HG03439 (cell line): ENCODE measurements at regions not wholly inside any gene's neighbourhood (a gene's known extent, or its start where the extent isn't known, plus 50 kb on each side); places are given as distances from the start of the nearest gene placed in this dataset.
"Not testable (repeated sequence)": the region's sequence is repeated elsewhere in the genome, so short reads cannot be mapped to it uniquely, and the experiment has no call there.

Experiments
- ATAC-seq: cut with Tn5 transposase; IDR thresholded peaks from one replicate; pipeline ENCODE4 v1.9.1; 2021; ENCODE audit warnings: mild to moderate bottlenecking, moderate library complexity; ENCODE audit not compliant: unreplicated experiment

- ATAC-seq, result no peak
Observed at GRCh38 chr13:105907319-105908019, 628.0 kb downstream of the EFNB2 start.

DNA sequence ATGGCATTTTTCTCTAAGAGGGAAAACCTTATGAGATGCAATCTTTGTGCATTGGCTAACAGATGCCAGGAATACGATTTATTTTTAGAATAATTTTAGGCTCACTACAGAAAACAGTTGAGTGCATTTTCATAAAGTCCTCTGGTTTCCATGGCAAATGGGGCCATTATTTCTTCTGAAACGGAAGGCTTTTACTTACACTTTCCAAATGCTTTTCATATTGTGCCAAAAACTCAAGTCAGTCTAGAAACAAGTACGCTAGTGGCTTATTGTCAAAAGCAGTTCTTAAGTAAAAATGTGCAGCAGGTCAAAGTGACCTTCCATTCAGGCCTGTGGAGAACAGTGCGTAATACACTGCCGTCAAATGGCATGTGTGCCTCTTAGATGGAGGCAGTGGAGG is 628.7 kb downstream of the EFNB2 start:
- ATAC-seq, result no peak

GRCh38 chr13:105904034-105904742 is 631.3 kb downstream of the EFNB2 start:
- ATAC-seq, result no peak

GRCh38 chr13:105902396-105902795 is 633.1 kb downstream of the EFNB2 start:
- ATAC-seq, result no peak

GRCh38 chr13:105897575-105897974 is 637.9 kb downstream of the EFNB2 start:
- no peak for ATAC-seq

GRCh38 chr13:105894697-105895096 is 640.8 kb downstream of the EFNB2 start:
- no peak for ATAC-seq

DNA sequence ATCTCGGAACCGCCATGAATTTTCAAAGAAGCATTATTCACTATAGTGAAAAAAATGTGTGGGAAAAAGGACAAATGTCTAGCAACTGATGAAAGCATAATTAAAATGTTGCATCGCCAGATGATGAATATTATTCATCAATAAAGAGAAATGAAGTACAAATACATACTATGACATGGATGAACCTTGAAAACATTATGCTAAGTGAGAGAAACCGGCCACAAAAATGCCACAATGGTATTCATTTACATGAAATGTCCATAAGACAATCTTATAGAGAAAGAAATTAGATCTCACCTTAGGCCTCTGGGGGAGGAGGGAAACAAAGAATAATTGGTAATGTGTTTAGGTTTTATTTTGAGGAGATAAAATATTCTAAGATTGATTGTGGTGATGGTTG is 645.0 kb downstream of the EFNB2 start:
- no peak for ATAC-seq

GRCh38 chr13:105878119-105878700 is 657.3 kb downstream of the EFNB2 start:
- ATAC-seq, result no peak

DNA sequence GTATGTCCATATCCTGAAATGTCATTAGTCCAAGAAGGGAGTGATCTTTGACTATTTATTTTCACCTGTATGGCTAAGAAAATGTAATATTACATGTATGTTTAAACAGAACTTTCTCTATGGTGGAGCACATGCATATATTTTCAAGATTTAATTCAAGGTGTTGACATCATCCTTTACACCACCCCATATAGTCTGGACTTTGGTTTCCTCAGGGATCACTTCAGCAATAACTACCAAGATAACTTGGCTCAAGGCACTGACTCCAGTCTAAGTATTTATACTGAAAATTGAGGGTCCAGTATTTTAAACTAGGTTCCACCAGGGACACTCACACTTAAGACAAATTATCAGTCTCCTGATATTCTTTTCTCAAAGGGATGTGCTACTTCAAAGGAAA is 660.6 kb downstream of the EFNB2 start:
- no peak for ATAC-seq

- ATAC-seq, result no peak
Observed at GRCh38 chr13:105871768-105872167, 663.7 kb downstream of the EFNB2 start.

DNA sequence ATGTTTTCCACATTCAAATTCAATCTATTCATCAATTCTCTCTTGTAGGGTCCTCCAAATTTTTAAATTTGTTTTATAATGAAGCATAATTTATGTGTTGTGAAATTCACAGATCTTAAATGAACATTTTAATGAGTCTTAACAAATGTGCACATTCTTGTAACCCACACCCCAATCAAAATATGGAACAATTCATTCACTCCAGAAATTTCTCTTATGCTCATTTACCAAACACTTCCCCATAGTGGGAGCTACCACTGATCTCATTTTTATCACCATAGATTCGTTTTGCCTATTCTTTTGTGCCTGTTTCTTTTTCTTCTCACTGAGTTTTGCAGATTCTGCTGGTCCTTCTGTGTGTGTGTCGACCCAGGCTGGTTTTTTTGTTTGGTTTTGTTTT is 664.1 kb downstream of the EFNB2 start:
- ATAC-seq, result no peak

DNA sequence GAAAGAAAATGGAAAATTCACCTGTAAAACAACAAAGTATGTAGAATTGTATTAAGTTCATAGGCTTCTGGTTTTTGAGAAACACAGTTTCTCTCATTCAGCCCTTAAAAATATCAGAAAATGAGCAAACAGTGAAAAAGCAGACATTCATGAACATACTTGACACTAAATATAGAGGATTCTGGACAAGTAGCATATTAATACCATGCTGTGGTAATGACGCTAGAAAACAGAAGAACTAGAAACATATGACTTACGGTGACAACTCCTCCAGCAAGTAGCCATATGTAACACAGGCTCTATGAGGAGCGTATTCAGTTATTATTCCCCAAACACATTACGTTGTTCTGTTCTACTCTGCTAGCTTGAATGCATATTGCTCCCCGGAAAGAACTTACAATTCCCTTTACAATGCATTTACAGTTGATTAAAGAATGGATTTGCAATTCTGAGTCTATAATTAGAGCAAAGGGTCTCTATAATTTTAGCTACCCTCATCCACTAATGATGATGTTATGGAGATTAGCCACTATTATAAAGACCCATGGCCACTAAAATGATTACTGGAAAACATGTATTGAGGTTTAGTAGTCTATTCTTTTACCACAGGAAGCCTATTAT is 672.1 kb downstream of the EFNB2 start:
- ATAC-seq, result no peak

DNA sequence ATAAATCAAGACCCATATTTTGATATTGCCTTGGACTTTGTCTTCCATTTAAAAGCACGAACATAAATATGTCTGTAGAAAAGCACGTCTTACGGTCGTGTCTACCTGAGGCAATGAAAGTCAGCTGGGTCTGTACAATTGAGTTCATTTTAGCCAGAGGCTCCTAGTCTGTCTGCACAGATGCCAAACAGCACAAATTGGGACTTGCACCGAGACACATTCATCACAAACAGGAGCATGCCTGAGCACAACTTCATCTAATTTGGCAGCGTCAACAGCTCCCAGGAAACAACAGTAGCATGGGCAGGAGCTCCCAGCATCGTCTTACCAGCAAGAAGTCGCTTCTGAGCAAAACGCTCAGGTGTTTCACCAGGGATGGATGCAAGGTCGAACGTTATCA is 687.0 kb downstream of the EFNB2 start:
- ATAC-seq, result no peak

GRCh38 chr13:105847527-105848291 is 687.8 kb downstream of the EFNB2 start:
- ATAC-seq, result no peak

GRCh38 chr13:105846923-105847322 is 688.5 kb downstream of the EFNB2 start:
- ATAC-seq, result no peak

GRCh38 chr13:105841286-105841685 is 694.2 kb downstream of the EFNB2 start:
- no peak for ATAC-seq

DNA sequence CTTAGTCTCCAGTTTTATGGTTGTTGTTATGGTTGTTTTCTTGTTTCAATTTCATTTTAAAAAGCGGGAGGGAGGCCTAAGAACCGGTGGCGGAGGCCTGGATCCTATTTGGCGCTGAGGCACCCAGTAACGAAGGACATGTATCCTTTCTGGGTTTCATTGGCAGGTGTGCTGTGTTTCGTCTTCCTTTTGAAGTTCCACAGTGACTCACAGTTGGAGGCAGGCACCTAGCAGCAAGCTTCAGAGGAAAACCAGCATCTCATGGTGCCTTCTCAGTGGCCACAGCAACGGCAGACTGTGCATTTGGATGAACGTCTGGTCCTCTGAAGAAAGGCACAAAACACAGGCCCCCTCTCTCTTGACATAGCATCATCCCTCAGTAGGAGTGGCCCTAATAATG is 697.2 kb downstream of the EFNB2 start:
- ATAC-seq, result no peak

DNA sequence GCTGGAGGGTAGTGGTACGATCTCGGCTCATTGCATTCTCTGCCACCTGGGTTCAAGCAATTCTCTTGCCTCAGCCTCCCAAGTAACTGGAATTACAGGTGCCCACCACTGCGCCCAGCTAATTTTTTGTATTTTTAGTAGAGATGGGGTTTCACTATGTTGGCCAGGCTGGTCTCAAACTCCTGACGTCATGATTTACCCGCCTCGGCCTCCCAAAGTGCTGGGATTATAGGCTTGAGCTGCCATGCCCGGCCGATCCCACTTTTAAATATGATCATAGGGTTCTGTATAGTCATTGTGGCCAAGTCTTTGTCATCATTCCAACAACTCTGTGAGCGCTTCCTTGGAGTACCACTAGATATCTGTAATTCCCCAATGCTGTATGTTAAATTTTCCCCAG is 698.2 kb downstream of the EFNB2 start:
- ATAC-seq, result not testable (repeated sequence)

GRCh38 chr13:105830821-105831220 is 704.6 kb downstream of the EFNB2 start:
- no peak for ATAC-seq

- ATAC-seq, result no peak
Observed at GRCh38 chr13:105827111-105827809, 708.2 kb downstream of the EFNB2 start.
